OCI-LY1 (cell line): ENCODE measurements at regions not wholly inside any gene's neighbourhood (a gene's known extent, or its start where the extent isn't known, plus 50 kb on each side); places are given as distances from the start of the nearest gene placed in this dataset.
"Not testable (repeated sequence)": the region's sequence is repeated elsewhere in the genome, so short reads cannot be mapped to it uniquely, and the experiment has no call there.

Source experiments
- H2AFZ ChIP-seq: fragments of 200-600 bp; sonication (generic), shearing (Covaris generic); 2 replicates; pipeline ENCODE4 v1.6.0; 2014; ENCODE audit warnings: antibody characterized with exemption, mild to moderate bottlenecking, low read length
- H3F3A ChIP-seq: fragments of 200-600 bp; sonication (generic), shearing (Covaris generic); 2 replicates; pipeline ENCODE4 v1.6.0; 2014; ENCODE audit warnings: mild to moderate bottlenecking, antibody characterized with exemption, low read length, moderate library complexity; ENCODE audit not compliant: insufficient read depth
- H3K27ac ChIP-seq: fragments of 200-600 bp; sonication (generic); 2 replicates; pipeline ENCODE4 v1.5.1; 2014; ENCODE audit warnings: low read length, mixed run types, mild to moderate bottlenecking, low read depth; ENCODE audit not compliant: poor library complexity, severe bottlenecking
- H3K27me3 ChIP-seq: fragments of 200-600 bp; sonication (generic); 2 replicates; pipeline ENCODE4 v1.6.0; 2014; ENCODE audit warnings: antibody characterized with exemption, mild to moderate bottlenecking, low read length, moderate library complexity; ENCODE audit not compliant: insufficient read depth
- H3K36me3 ChIP-seq: fragments of 200-600 bp; sonication (generic); 2 replicates; pipeline ENCODE4 v1.6.1; 2014; ENCODE audit warnings: mild to moderate bottlenecking, antibody characterized with exemption, low read length, moderate library complexity, mixed read lengths; ENCODE audit not compliant: insufficient read depth
- H3K4me1 ChIP-seq: fragments of 200-600 bp; sonication (generic); 2 replicates; pipeline ENCODE4 v1.5.1; 2014; ENCODE audit warnings: mild to moderate bottlenecking, low read length, moderate library complexity; ENCODE audit not compliant: insufficient read depth, severe bottlenecking
- H3K4me2 ChIP-seq: fragments of 200-600 bp; sonication (generic), shearing (Covaris generic); 2 replicates; pipeline ENCODE4 v1.6.1; 2014; ENCODE audit warnings: low read length
- H3K4me3 ChIP-seq: fragments of 200-600 bp; sonication (generic); 2 replicates; pipeline ENCODE4 v1.5.1; 2014; ENCODE audit warnings: low read length, low read depth, mild to moderate bottlenecking, mixed read lengths; ENCODE audit not compliant: poor library complexity, severe bottlenecking
- H3K79me2 ChIP-seq: fragments of 200-600 bp; shearing (Covaris generic); 2 replicates; pipeline ENCODE4 v1.6.1; 2016; ENCODE audit warnings: mixed run types, low read length, mixed read lengths; ENCODE audit not compliant: insufficient read depth
- H3K9ac ChIP-seq: fragments of 200-600 bp; sonication (generic), shearing (Covaris generic); 2 replicates; pipeline ENCODE4 v1.6.1; 2014; ENCODE audit warnings: mild to moderate bottlenecking, low read length, mixed read lengths
- H3K9me2 ChIP-seq: fragments of 200-600 bp; sonication (generic), shearing (Covaris generic); 2 replicates; pipeline ENCODE4 v1.6.1; 2014; ENCODE audit warnings: low read depth, mild to moderate bottlenecking, low read length, mixed read lengths
- H3K9me3 ChIP-seq: fragments of 200-600 bp; shearing (Covaris generic); 2 replicates; pipeline ENCODE4 v1.6.1; 2014; ENCODE audit warnings: low read length, mixed read lengths
- H4K20me1 ChIP-seq: fragments of 200-600 bp; sonication (generic), shearing (Covaris generic); 2 replicates; pipeline ENCODE4 v1.6.0; 2016; ENCODE audit warnings: mild to moderate bottlenecking, low read length; ENCODE audit not compliant: insufficient read depth
- CTCF ChIP-seq: fragments of 200-600 bp; sonication (generic), shearing (Covaris generic); IDR thresholded peaks from 2 replicates; pipeline ENCODE4 v1.5.1; 2017; ENCODE audit warnings: mild to moderate bottlenecking, antibody characterized with exemption, low read length, moderate library complexity, mixed read lengths
- EZH2 ChIP-seq: fragments of 200-600 bp; sonication (generic), shearing (Covaris generic); IDR thresholded peaks from 2 replicates; pipeline ENCODE4 v1.8.0; 2017; ENCODE audit warnings: borderline replicate concordance, mixed run types, mild to moderate bottlenecking, antibody characterized with exemption, low read length, moderate library complexity, mixed read lengths

DNA sequence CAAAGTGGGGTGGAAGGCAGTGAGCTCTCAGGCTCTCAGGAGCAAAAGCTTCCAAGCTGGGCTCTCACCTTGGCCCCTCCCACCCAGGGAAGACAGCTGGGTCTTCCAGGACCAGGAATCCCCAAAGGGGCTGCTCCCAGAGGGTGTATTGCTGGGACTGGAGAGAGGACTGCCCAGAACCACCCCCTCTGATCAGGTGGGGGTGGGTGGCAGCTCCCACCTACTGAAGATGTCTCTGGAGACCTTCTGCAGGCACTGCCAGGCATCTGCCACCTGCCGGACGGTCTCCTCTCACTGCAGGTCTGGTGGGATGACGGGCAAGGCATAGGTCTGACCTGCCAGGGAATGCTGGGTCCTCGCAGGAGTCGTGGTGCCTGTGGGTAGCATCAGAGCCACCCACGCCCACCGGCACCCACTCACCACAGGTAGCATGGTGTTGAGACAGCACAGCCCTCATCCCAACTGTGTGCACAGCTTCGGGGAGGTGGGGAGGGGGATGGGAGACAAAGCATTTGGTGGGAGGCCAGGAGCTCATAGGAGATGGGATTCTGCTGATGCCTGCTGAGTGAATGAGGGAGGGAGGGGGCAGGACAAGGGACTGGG lies 103.2 kb downstream of the SINHCAF start:
- H3K9me2 ChIP-seq = no peaks in the 10 kb centered on the region
- H3K27me3 ChIP-seq = no peaks in the 10 kb centered on the region
- no peak overlapping the region for H3K4me2 ChIP-seq
- H3F3A ChIP-seq = no peaks in the 10 kb centered on the region
- no peaks in the 10 kb centered on the region for H4K20me1 ChIP-seq
- no peaks in the 10 kb centered on the region for H3K4me1 ChIP-seq
- no peaks in the 10 kb centered on the region for H3K79me2 ChIP-seq
- no peak overlapping the region for H3K27ac ChIP-seq
- H3K4me3 ChIP-seq = no peak overlapping the region
- no peak overlapping the region for H2AFZ ChIP-seq
- no peaks in the 10 kb centered on the region for H3K36me3 ChIP-seq
- TF ChIP-seq EZH2 (no peak), CTCF (peak; percentile 31)
- H3K9ac ChIP-seq = no peak overlapping the region
- H3K9me3 ChIP-seq = no peaks in the 10 kb centered on the region

DNA sequence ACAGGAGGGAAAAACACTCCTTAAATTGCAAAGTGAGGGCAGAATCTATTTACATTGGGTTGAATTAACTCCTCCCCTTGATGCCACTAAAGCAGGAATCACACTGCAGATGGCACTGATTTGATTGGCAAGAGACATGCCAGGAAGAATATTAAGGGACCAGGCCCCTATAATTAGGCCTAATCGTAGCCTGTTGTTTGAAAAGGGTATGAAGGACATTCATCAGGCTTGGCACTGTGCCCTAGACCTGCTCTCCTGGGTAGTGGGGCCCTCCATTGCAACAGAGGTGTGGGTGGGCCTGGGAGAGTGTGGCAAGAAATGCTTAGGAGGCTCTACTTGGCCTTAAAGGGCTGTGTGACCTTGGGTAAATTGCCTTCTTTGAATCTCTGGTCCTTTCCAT lies 102.3 kb downstream of the SINHCAF start:
- not testable (repeated sequence) for H2AFZ ChIP-seq, H3K27me3 ChIP-seq, H3F3A ChIP-seq, H3K9me2 ChIP-seq, H3K4me1 ChIP-seq, H4K20me1 ChIP-seq, H3K27ac ChIP-seq, H3K36me3 ChIP-seq, H3K9ac ChIP-seq, H3K4me2 ChIP-seq, H3K79me2 ChIP-seq, H3K9me3 ChIP-seq, H3K4me3 ChIP-seq

GRCh38 chr12:31224768-31225448 lies 101.0 kb downstream of the SINHCAF start:
- Histone ChIP-seq H2AFZ (no peak overlapping the region), H3K9me2 (no peaks in the 10 kb centered on the region)

More at GRCh38 chr12:31224768-31225448, 101.0 kb downstream of the SINHCAF start:
- Histone ChIP-seq H3K4me1 (no peaks in the 10 kb centered on the region), H3K36me3 (no peaks in the 10 kb centered on the region), H3K27ac (no peak overlapping the region), H3K4me2 (no peak overlapping the region), H3K27me3 (no peaks in the 10 kb centered on the region), H4K20me1 (no peaks in the 10 kb centered on the region), H3K9ac (no peak overlapping the region), H3K9me3 (no peaks in the 10 kb centered on the region), H3K79me2 (no peaks in the 10 kb centered on the region), H3K4me3 (no peak overlapping the region), H3F3A (no peaks in the 10 kb centered on the region)
- no peak for TF ChIP-seq EZH2
- no peak for TF ChIP-seq CTCF
